T-cell (primary cell): ENCODE measurements at regions not wholly inside any gene's neighbourhood (a gene's known extent, or its start where the extent isn't known, plus 50 kb on each side); places are given as distances from the start of the nearest gene placed in this dataset.

ENCODE experiments used
- ATAC-seq, 4 experiments: fragments of 200-7000 bp in 3 of 4; fragments of 150-1000 bp in 1 of 4; cut with Tn5 transposase; replicated peaks in 1 of 4; 1 replicate in 3 of 4; 2 replicates in 1 of 4; pipeline ENCODE4 v1.10.0; 2021; ENCODE audit warnings: moderate library complexity in 3 of 4, mild to moderate bottlenecking in 2 of 4, moderate number of reproducible peaks in 1 of 4
- CTCF ChIA-PET, 2 donors: fragments of 300-600 bp; sonication (Branson Sonifier 250); formaldehyde crosslinking; loops; one replicate each; lab custom pipeline; 2022; ENCODE audit warnings: antibody characterized with exemption in 2 of 2; lab: Charles Lee
- POLR2A ChIA-PET, 2 donors: fragments of 300-600 bp; sonication (Branson Sonifier 250); formaldehyde crosslinking; loops; one replicate each; lab custom pipeline; 2022; ENCODE audit warnings: antibody characterized with exemption in 2 of 2; lab: Charles Lee
- DNase-seq, 35 experiments: peaks; one replicate each; pipeline versions ENCODE4 v3.0.0 to v3.0.0-alpha.2; 2013 to 2023
- H3K27ac ChIP-seq: one replicate; pipeline ENCODE4 v1.5.1; 2013; ENCODE audit warnings: low read length
- H3K27me3 ChIP-seq, 2 experiments: replicated peaks in 1 of 2; 1 replicate in 1 of 2; 2 replicates in 1 of 2; pipeline versions ENCODE4 v1.6.1 to v1.7.0; 2013; ENCODE audit warnings: low read length in 1 of 2, mixed read lengths in 1 of 2; ENCODE audit not compliant: control insufficient read depth in 2 of 2, insufficient read depth in 2 of 2; ENCODE audit errors: extremely low read depth in 1 of 2
- H3K36me3 ChIP-seq, 2 donors: 1 replicate in 1 of 2; 2 replicates in 1 of 2; pipeline versions ENCODE4 v1.6.1 to v1.7.0; 2013; ENCODE audit warnings: low read length in 1 of 2; ENCODE audit not compliant: control insufficient read depth in 2 of 2, insufficient read depth in 1 of 2; ENCODE audit errors: extremely low read depth in 1 of 2
- H3K4me1 ChIP-seq, 2 experiments: 1 replicate in 1 of 2; 2 replicates in 1 of 2; pipeline versions ENCODE4 v1.6.1 to v1.7.0; 2013; ENCODE audit warnings: low read length in 2 of 2, mixed read lengths in 1 of 2; ENCODE audit not compliant: insufficient read depth in 2 of 2, control insufficient read depth in 1 of 2; ENCODE audit errors: extremely low read depth in 1 of 2
- H3K4me3 ChIP-seq, 2 donors: 1 replicate in 1 of 2; 2 replicates in 1 of 2; pipeline versions ENCODE4 v1.5.1 to v1.7.0; 2013; ENCODE audit warnings: mild to moderate bottlenecking in 2 of 2, low read length in 1 of 2, moderate library complexity in 1 of 2; ENCODE audit not compliant: control insufficient read depth in 1 of 2; ENCODE audit errors: extremely low read depth in 1 of 2
- H3K9me3 ChIP-seq: 2 replicates; pipeline ENCODE4 v1.7.0; 2013
- H3K27ac Mint-ChIP-seq, 2 donors: one replicate each; pipeline ENCODE4 v1.8.0; 2020 to 2021; ENCODE audit warnings: mild to moderate bottlenecking in 2 of 2, mixed read lengths in 2 of 2
- H3K27me3 Mint-ChIP-seq, 2 donors: one replicate each; pipeline ENCODE4 v1.8.0; 2021 to 2022; ENCODE audit warnings: mixed read lengths in 2 of 2
- H3K36me3 Mint-ChIP-seq: one replicate; pipeline ENCODE4 v1.8.0; 2021; ENCODE audit warnings: mixed read lengths
- H3K4me1 Mint-ChIP-seq, 3 donors: one replicate each; pipeline ENCODE4 v1.8.0; 2020 to 2022; ENCODE audit warnings: mixed read lengths in 3 of 3, mild to moderate bottlenecking in 1 of 3
- H3K4me3 Mint-ChIP-seq, 3 donors: one replicate each; pipeline ENCODE4 v1.8.0; 2020 to 2022; ENCODE audit warnings: mild to moderate bottlenecking in 3 of 3, mixed read lengths in 3 of 3, moderate library complexity in 3 of 3
- H3K9me3 Mint-ChIP-seq, 3 donors: one replicate each; pipeline ENCODE4 v1.8.0; 2020 to 2022; ENCODE audit warnings: mixed read lengths in 3 of 3
- WGBS: methylation state at CpG from one replicate; pipeline ENCODE4 v1.1.5; 2013; ENCODE audit warnings: missing lambda C conversion rate; ENCODE audit not compliant: insufficient coverage; 5-methylcytosine and 5-hydroxymethylcytosine counted together

- H3K9me3 ChIP-seq: no peaks in the 10 kb centered on the region
- H3K36me3 ChIP-seq: no peaks in the 10 kb centered on the region
- peaks cover 0 to 5% (median 5%) of the 10 kb centered on the region in 3 donors for H3K9me3 Mint-ChIP-seq
- H3K36me3 Mint-ChIP-seq: peaks cover 16% of the 10 kb centered on the region
- H3K4me1 ChIP-seq: no peaks in the 10 kb centered on the region
- H3K4me1 Mint-ChIP-seq: no peaks in the 10 kb centered on the region
- DNase-seq (no peak), ATAC-seq (no peak)
- WGBS: 95% methylated on average over 2 of the region's 3 CpGs
- H3K4me3 Mint-ChIP-seq: no peak overlapping the region
- no peaks in the 10 kb centered on the region for H3K27me3 ChIP-seq
- H3K4me3 ChIP-seq: no peak overlapping the region
- no peak overlapping the region for H3K27ac ChIP-seq
- H3K27ac Mint-ChIP-seq: no peak overlapping the region
- ChIA-PET CTCF (no interaction called here), POLR2A (no interaction called here)
- H3K27me3 Mint-ChIP-seq: no peaks in the 10 kb centered on the region
Measured at GRCh38 chr2:144085016-144085415, 434.9 kb downstream of the ZEB2 start.

DNA sequence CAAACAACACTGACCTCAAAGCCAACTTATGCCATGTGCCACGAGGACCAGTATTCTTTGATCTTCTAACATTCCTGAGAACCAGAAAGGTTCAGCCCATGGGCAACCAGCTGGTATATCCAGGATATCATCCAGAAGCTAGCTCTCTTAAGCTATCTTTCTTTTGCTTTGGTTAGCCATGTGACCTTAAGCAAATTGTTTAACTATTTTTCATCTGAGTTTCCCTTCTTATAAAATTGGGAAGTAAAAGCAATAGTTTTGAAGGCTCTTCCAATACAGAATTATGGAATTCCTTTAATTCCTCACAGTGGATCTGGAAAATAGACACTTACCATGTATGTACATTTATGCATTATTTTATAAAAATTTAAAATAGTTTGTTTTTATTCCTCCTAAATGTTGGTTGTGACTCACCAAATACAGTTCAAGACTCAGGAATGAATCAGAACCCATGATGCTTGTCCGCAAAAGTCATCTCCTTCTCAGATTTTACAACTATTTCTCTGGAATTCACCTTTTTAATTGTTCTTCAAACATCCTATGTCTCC is 435.7 kb downstream of the ZEB2 start:
- POLR2A ChIA-PET: no interaction called here
- CTCF ChIA-PET: no interaction called here
- DNase-seq: no peak
- H3K27me3 ChIP-seq: no peaks in the 10 kb centered on the region
- Mint-ChIP-seq H3K9me3 (peaks cover 0 to 3% (median under 1%) of the 10 kb centered on the region in 3 donors), H3K27ac (no peak overlapping the region), H3K27me3 (no peaks in the 10 kb centered on the region), H3K4me3 (no peak overlapping the region), H3K36me3 (peaks cover 12% of the 10 kb centered on the region), H3K4me1 (no peaks in the 10 kb centered on the region)
- H3K4me1 ChIP-seq: no peaks in the 10 kb centered on the region
- H3K9me3 ChIP-seq: no peaks in the 10 kb centered on the region
- 75% methylated on average over 2 of the region's 2 CpGs for WGBS
- H3K36me3 ChIP-seq: no peaks in the 10 kb centered on the region
- H3K4me3 ChIP-seq: no peak overlapping the region
- H3K27ac ChIP-seq: no peak overlapping the region
- ATAC-seq: no peak

- H3K27ac Mint-ChIP-seq: no peak overlapping the region
- ChIA-PET POLR2A (no interaction called here), CTCF (interaction anchor here in 1 of 2 donors (0.6 kb wide), 1 partner anchor 403 kb away, joined by 3 read pairs; no protein-coding TSS in a partner anchor)
- no peaks in the 10 kb centered on the region for H3K9me3 Mint-ChIP-seq
- no peaks in the 10 kb centered on the region for H3K4me1 ChIP-seq
- 100% methylated on average over 1 of the region's 1 CpG for WGBS
- no peaks in the 10 kb centered on the region for H3K27me3 Mint-ChIP-seq
- H3K9me3 ChIP-seq: no peaks in the 10 kb centered on the region
- H3K36me3 Mint-ChIP-seq: peaks cover 10% of the 10 kb centered on the region
- ATAC-seq (no peak), DNase-seq (no peak)
- H3K4me3 ChIP-seq: no peak overlapping the region
- H3K4me3 Mint-ChIP-seq: no peak overlapping the region
- H3K27ac ChIP-seq: no peak overlapping the region
- H3K36me3 ChIP-seq: no peaks in the 10 kb centered on the region
- no peaks in the 10 kb centered on the region for H3K27me3 ChIP-seq
- H3K4me1 Mint-ChIP-seq: no peaks in the 10 kb centered on the region
Measured at GRCh38 chr2:144083211-144083610, 436.7 kb downstream of the ZEB2 start.

- H3K27ac Mint-ChIP-seq: no peak overlapping the region
- H3K9me3 Mint-ChIP-seq: no peaks in the 10 kb centered on the region
- H3K36me3 Mint-ChIP-seq: peaks cover 10% of the 10 kb centered on the region
- ATAC-seq (no peak), DNase-seq (no peak)
- H3K27me3 ChIP-seq: no peaks in the 10 kb centered on the region
- H3K27ac ChIP-seq: no peak overlapping the region
- 100% methylated on average over 1 of the region's 3 CpGs for WGBS
- ChIA-PET CTCF (interaction anchor here in 1 of 2 donors (0.6 kb wide), 1 partner anchor 404 kb away, joined by 3 read pairs; no protein-coding TSS in a partner anchor), POLR2A (no interaction called here)
- no peaks in the 10 kb centered on the region for H3K4me1 ChIP-seq
- H3K4me1 Mint-ChIP-seq: no peaks in the 10 kb centered on the region
- H3K4me3 Mint-ChIP-seq: no peak overlapping the region
- H3K4me3 ChIP-seq: no peak overlapping the region
- no peaks in the 10 kb centered on the region for H3K36me3 ChIP-seq
- H3K9me3 ChIP-seq: no peaks in the 10 kb centered on the region
- H3K27me3 Mint-ChIP-seq: no peaks in the 10 kb centered on the region
Measured at GRCh38 chr2:144082777-144083176, 437.1 kb downstream of the ZEB2 start.

GRCh38 chr2:144082327-144082726 is 437.6 kb downstream of the ZEB2 start:
- no peaks in the 10 kb centered on the region for H3K4me1 Mint-ChIP-seq
- H3K9me3 Mint-ChIP-seq: no peaks in the 10 kb centered on the region

GRCh38 chr2:144081272-144081671 is 438.6 kb downstream of the ZEB2 start:
- POLR2A ChIA-PET: no interaction called here
- H3K36me3 Mint-ChIP-seq: peaks cover 10% of the 10 kb centered on the region
- no peaks in the 10 kb centered on the region for H3K27me3 ChIP-seq
- no peak overlapping the region for H3K27ac ChIP-seq
- CTCF ChIA-PET: no interaction called here
- no peaks in the 10 kb centered on the region for H3K4me1 ChIP-seq
- no peaks in the 10 kb centered on the region for H3K9me3 Mint-ChIP-seq
- H3K27me3 Mint-ChIP-seq: no peaks in the 10 kb centered on the region
- H3K9me3 ChIP-seq: no peaks in the 10 kb centered on the region
- DNase-seq (no peak), ATAC-seq (no peak)
- H3K4me1 Mint-ChIP-seq: no peaks in the 10 kb centered on the region
- WGBS: no CpG with 5 or more reads among the region's 2 CpGs
- H3K27ac Mint-ChIP-seq: no peak overlapping the region
- H3K4me3 Mint-ChIP-seq: no peak overlapping the region
- H3K4me3 ChIP-seq: no peak overlapping the region
- no peaks in the 10 kb centered on the region for H3K36me3 ChIP-seq

More at GRCh38 chr2:144082327-144082726, 437.6 kb downstream of the ZEB2 start:
- no peaks in the 10 kb centered on the region for H3K27me3 ChIP-seq
- ChIA-PET POLR2A (no interaction called here), CTCF (no interaction called here)
- H3K4me3 ChIP-seq: no peak overlapping the region
- Mint-ChIP-seq H3K4me3 (no peak overlapping the region), H3K36me3 (peaks cover 10% of the 10 kb centered on the region), H3K27me3 (no peaks in the 10 kb centered on the region), H3K27ac (no peak overlapping the region)
- no peaks in the 10 kb centered on the region for H3K4me1 ChIP-seq
- ATAC-seq (no peak), DNase-seq (no peak)
- H3K27ac ChIP-seq: no peak overlapping the region
- H3K36me3 ChIP-seq: no peaks in the 10 kb centered on the region
- no peaks in the 10 kb centered on the region for H3K9me3 ChIP-seq

DNA sequence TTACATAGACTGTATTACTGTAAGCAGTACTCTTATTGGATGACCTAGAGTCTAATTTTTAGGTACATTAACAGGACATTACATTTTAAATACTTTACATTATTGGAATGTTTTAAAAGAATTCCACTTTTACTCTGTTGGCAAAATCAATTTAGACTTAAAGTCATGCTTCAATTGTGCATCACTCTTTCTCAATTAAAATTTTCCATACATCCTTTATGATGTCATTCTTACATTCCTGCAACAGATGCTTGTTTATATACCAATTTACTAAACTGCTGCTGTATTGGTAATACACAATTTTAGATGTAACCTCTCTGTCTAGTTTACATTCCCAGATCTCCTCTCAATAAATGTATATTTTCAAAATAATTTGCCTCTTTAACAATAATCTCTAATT is 440.1 kb downstream of the ZEB2 start:
- CTCF ChIA-PET: no interaction called here

More for the DNA sequence above, 440.1 kb downstream of the ZEB2 start:
- Mint-ChIP-seq H3K4me3 (no peak overlapping the region), H3K27me3 (no peaks in the 10 kb centered on the region), H3K27ac (no peak overlapping the region), H3K4me1 (no peaks in the 10 kb centered on the region), H3K36me3 (peaks cover 14% of the 10 kb centered on the region), H3K9me3 (no peaks in the 10 kb centered on the region)
- Histone ChIP-seq H3K4me1 (no peaks in the 10 kb centered on the region), H3K9me3 (no peaks in the 10 kb centered on the region), H3K36me3 (no peaks in the 10 kb centered on the region), H3K27ac (no peak overlapping the region), H3K4me3 (no peak overlapping the region), H3K27me3 (no peaks in the 10 kb centered on the region)
- no peak for ATAC-seq
- POLR2A ChIA-PET: no interaction called here
- no peak for DNase-seq
